Ishikawa (cell line): ENCODE measurements at regions not wholly inside any gene's neighbourhood (a gene's known extent, or its start where the extent isn't known, plus 50 kb on each side); places are given as distances from the start of the nearest gene placed in this dataset.

Source experiments
- CEBPB ChIP-seq: IDR thresholded peaks from 2 replicates; pipeline ENCODE4 v1.6.1; 2012
- EGR1 ChIP-seq: IDR thresholded peaks from 2 replicates; pipeline ENCODE4 v1.6.1; 2012
- EP300 ChIP-seq: IDR thresholded peaks from 2 replicates; pipeline ENCODE4 v1.6.1; 2012; ENCODE audit warnings: borderline replicate concordance
- TCF12 ChIP-seq: IDR thresholded peaks from 2 replicates; pipeline ENCODE4 v1.6.1; 2012; ENCODE audit warnings: low read depth
- YY1 ChIP-seq: IDR thresholded peaks from 2 replicates; pipeline ENCODE4 v1.6.1; 2012; ENCODE audit warnings: low read depth
- TF ChIP-seq, protein P1 (sequence below): IDR thresholded peaks from 2 replicates; pipeline ENCODE4 v1.6.1; 2012

DNA sequence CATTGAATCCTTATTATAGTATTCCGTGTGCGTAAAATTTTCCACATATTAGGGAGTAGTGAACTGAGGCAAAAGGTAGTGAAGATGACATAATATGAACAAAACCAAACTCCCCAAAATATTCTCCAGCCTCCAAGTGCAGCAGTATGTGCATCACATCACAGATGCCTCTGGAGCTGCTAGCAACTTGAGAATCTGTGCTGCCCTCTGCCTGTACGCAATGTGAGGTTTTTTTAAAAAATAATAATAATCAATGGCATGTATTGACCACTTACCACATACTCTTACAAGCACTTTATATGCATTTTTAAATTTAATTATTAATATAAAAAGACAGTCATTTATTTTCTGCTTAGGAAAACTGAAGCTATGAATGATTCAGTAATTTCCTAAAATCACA, 583.0 kb upstream of the SPRY2 start:
- no peak for TF ChIP-seq EGR1
- TF ChIP-seq EP300 = no peak
- TF ChIP-seq, protein P1, sequence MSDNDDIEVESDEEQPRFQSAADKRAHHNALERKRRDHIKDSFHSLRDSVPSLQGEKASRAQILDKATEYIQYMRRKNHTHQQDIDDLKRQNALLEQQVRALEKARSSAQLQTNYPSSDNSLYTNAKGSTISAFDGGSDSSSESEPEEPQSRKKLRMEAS = no peak
- TF ChIP-seq CEBPB = no peak
- no peak for TF ChIP-seq TCF12
- TF ChIP-seq YY1 = no peak
